ENCODE measurements at regions not wholly inside any gene's neighbourhood (a gene's known extent, or its start where the extent isn't known, plus 50 kb on each side); places are given as distances from the start of the nearest gene placed in this dataset.

DNA sequence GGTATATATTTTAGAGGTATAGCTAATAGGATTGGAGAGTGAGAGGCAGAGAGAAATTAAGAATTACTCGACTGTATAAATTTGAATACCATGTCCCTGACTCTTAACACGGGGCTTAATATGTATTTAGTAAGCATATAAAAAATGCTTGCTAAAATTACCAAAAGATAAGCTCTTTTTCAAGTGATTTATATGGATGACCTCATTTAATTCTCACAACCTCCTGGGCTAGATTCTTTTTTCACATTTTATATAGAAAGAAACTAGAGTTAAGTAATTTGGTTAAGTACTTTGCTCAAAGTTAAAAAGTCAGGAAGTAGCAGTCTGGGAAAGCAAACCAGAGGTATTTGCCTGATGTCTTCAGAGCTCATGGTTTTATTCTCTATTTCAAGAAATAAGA, 963.5 kb upstream of the SOX9 start:
- ChIA-PET CTCF (no interaction called here), POLR2A (no interaction called here)
- Histone ChIP-seq H3K27me3 (ENCODE audit: control insufficient read depth, insufficient read depth, low read length) (no peaks in the 10 kb centered on the region), H3K4me3 (ENCODE audit: low read depth, low read length) (no peak overlapping the region), H3K27ac (ENCODE audit: low read depth, low read length) (no peak overlapping the region), H3K9me3 (ENCODE audit: control insufficient read depth, insufficient read depth, low read length) (no peaks in the 10 kb centered on the region)
- TF ChIP-seq, protein P1, sequence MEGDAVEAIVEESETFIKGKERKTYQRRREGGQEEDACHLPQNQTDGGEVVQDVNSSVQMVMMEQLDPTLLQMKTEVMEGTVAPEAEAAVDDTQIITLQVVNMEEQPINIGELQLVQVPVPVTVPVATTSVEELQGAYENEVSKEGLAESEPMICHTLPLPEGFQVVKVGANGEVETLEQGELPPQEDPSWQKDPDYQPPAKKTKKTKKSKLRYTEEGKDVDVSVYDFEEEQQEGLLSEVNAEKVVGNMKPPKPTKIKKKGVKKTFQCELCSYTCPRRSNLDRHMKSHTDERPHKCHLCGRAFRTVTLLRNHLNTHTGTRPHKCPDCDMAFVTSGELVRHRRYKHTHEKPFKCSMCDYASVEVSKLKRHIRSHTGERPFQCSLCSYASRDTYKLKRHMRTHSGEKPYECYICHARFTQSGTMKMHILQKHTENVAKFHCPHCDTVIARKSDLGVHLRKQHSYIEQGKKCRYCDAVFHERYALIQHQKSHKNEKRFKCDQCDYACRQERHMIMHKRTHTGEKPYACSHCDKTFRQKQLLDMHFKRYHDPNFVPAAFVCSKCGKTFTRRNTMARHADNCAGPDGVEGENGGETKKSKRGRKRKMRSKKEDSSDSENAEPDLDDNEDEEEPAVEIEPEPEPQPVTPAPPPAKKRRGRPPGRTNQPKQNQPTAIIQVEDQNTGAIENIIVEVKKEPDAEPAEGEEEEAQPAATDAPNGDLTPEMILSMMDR (IDR thresholded peaks at IDR 0.05; ENCODE audit: low read depth, low read length) = no peak
- no peak for DNase-seq (ENCODE audit: low read depth, low spot score)

DNA sequence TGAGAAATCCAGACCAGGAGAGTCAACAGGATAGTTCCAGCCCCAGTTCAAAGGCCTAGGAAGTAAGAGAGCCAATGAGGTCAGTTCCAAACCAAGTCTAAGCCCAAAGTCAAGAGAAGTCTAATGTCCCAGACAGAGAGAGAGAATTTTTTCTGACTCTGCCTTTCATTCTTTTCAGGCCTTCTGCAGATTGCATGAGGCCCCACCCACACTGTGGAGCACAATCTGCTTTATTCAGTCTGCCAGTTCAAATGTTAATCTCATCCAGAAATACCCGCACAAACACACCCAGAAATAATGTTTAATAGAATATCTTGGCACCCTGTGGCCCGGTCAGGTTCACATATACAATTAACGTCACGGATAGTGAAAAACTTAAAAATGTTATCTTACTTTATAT, 962.4 kb upstream of the SOX9 start:
- CTCF ChIA-PET = no interaction called here
- Histone ChIP-seq H3K9me3 (ENCODE audit: control insufficient read depth, insufficient read depth, low read length) (no peaks in the 10 kb centered on the region), H3K27me3 (ENCODE audit: control insufficient read depth, insufficient read depth, low read length) (no peaks in the 10 kb centered on the region), H3K4me3 (ENCODE audit: low read depth, low read length) (no peak overlapping the region), H3K27ac (ENCODE audit: low read depth, low read length) (no peak overlapping the region)
- POLR2A ChIA-PET = no interaction called here
- DNase-seq (ENCODE audit: low read depth, low spot score) = no peak
- TF ChIP-seq, protein P1 (IDR thresholded peaks at IDR 0.05; ENCODE audit: low read depth, low read length) = no peak

DNA sequence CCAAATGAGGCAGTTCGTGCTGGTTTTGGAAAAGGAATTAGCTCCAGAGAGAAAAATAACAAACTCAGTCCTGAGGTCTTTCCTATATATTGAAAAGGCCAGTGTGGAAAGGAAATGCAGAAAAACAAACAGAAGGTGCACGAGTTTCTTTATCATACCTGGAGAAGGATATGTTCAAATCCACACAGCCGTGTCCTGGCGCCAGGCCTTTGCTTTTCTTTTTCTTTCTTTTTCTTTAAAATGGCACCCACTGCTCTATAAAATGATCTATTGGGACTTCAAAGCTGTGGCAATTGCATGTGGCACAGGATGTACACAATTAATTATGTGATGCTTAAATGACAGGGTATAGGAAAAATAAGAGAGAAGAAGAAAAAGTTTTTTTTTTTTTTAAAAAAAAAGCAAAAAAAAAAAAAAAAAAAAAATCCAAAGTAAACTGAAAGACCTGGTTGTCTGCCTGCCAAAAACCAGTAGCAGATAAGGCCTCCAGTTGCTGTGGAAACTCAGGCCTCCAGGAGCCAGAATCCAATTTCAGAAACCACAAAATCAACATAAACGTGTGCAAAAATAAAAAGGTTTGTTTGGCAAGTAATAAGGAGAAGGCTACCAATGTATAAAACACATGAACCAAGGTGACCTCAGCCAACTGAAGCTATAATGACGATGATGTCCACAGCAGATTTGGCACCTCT, 957.6 kb upstream of the SOX9 start:
- H3K27me3 ChIP-seq (ENCODE audit: control insufficient read depth, insufficient read depth, low read length) = no peaks in the 10 kb centered on the region
- no peak for DNase-seq (ENCODE audit: low read depth, low spot score)
- POLR2A ChIA-PET = no interaction called here
- H3K4me3 ChIP-seq (ENCODE audit: low read depth, low read length) = no peak overlapping the region
- H3K27ac ChIP-seq (ENCODE audit: low read depth, low read length) = no peak overlapping the region
- no peaks in the 10 kb centered on the region for H3K9me3 ChIP-seq (ENCODE audit: control insufficient read depth, insufficient read depth, low read length)
- CTCF ChIA-PET = interaction anchor here (0.7 kb wide), 1 partner anchor 310 kb away, joined by 4 read pairs; no protein-coding TSS in a partner anchor
- TF ChIP-seq, protein P1 (IDR thresholded peaks at IDR 0.05; ENCODE audit: low read depth, low read length) = no peak

DNA sequence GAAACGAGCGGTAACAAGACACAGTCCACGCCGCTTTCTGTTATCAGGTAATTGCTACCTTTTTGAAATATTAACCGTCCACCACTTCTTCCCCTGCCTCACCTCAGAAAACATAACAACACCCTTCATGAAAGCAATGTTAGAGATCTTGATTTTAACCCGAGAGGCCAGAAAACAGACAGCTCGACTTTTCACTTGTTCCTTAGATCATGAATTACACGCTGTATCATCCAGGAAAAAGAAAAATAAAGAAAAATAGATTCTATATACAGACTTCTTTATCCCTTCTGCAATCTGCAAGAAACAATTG, 957.1 kb upstream of the SOX9 start:
- no peaks in the 10 kb centered on the region for H3K9me3 ChIP-seq (ENCODE audit: control insufficient read depth, insufficient read depth, low read length)
- no peak overlapping the region for H3K4me3 ChIP-seq (ENCODE audit: low read depth, low read length)
- no peak overlapping the region for H3K27ac ChIP-seq (ENCODE audit: low read depth, low read length)
- no peak for DNase-seq (ENCODE audit: low read depth, low spot score)
- H3K27me3 ChIP-seq (ENCODE audit: control insufficient read depth, insufficient read depth, low read length) = no peaks in the 10 kb centered on the region
- TF ChIP-seq, protein P1 (IDR thresholded peaks at IDR 0.05; ENCODE audit: low read depth, low read length) = no peak
- ChIA-PET CTCF (interaction anchor here (0.7 kb wide), 1 partner anchor 310 kb away, joined by 4 read pairs; no protein-coding TSS in a partner anchor), POLR2A (no interaction called here)

DNA sequence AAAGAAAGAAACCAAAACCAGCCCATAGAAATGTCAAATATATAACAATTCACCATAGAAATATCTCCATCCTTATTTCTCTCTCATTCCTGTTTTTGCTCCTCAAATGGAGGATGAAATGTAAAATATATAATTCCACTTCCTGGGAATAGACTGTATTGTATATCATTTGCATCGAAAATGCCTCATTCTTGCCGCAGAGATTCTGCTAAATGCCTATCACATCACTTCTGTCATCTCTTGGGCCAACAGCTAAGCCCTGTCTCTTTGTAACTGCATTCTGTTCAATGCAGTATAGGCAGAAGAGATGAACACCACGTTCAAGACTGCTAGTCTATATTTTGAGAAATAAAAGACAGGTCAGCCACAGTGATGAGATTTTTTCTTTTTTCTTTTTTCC, 956.3 kb upstream of the SOX9 start:
- no peak overlapping the region for H3K4me3 ChIP-seq (ENCODE audit: low read depth, low read length)
- no peaks in the 10 kb centered on the region for H3K9me3 ChIP-seq (ENCODE audit: control insufficient read depth, insufficient read depth, low read length)
- POLR2A ChIA-PET = no interaction called here
- H3K27me3 ChIP-seq (ENCODE audit: control insufficient read depth, insufficient read depth, low read length) = no peaks in the 10 kb centered on the region
- no peak for DNase-seq (ENCODE audit: low read depth, low spot score)
- CTCF ChIA-PET = interaction anchor here (0.9 kb wide), 1 partner anchor 12 kb away, joined by 3 read pairs; no protein-coding TSS in a partner anchor
- TF ChIP-seq, protein P1 (IDR thresholded peaks at IDR 0.05; ENCODE audit: low read depth, low read length) = no peak
- H3K27ac ChIP-seq (ENCODE audit: low read depth, low read length) = no peak overlapping the region

All from AG04450 (cell line).